Keratinocyte (primary cell): ENCODE measurements at regions not wholly inside any gene's neighbourhood (a gene's known extent, or its start where the extent isn't known, plus 50 kb on each side); places are given as distances from the start of the nearest gene placed in this dataset.

Source experiments
- CTCF ChIP-seq, 3 experiments: IDR thresholded peaks in 1 of 3; conservative IDR thresholded peaks in 1 of 3; optimal IDR thresholded peaks in 1 of 3; 2 replicates in 2 of 3; 3 replicates in 1 of 3; pipeline versions ENCODE3 to v1.5.1; 2011; ENCODE audit warnings: low read length in 3 of 3, mild to moderate bottlenecking in 3 of 3, moderate library complexity in 2 of 3, control low read depth in 1 of 3, inconsistent platforms in 1 of 3; ENCODE audit not compliant: insufficient read depth in 2 of 3; ENCODE audit errors: extremely low read depth in 1 of 3
- EZH2 ChIP-seq: IDR thresholded peaks from one replicate; pipeline ENCODE4 v1.6.1; 2012; ENCODE audit warnings: inconsistent platforms, mild to moderate bottlenecking, low read length, moderate library complexity

- TF ChIP-seq CTCF (optimal IDR thresholded peaks at IDR 0.05 in 1 of 3, IDR thresholded peaks at IDR 0.05 in 1 of 3, conservative IDR thresholded peaks at IDR 0.05 in 1 of 3; ENCODE audit: extremely low read depth in 1 of 3, insufficient read depth in 2 of 3, low read length in 3 of 3): no peak
- no peak for TF ChIP-seq EZH2
These were observed 97.4 kb upstream of the TMPRSS2 start for GRCh38 chr21:41605178-41605933.
